ENCODE measurements at regions not wholly inside any gene's neighbourhood (a gene's known extent, or its start where the extent isn't known, plus 50 kb on each side); places are given as distances from the start of the nearest gene placed in this dataset.

GRCh38 chr3:72279068-72279604 lies 494.2 kb upstream of the PROK2 start:
- H3K23ac ChIP-seq (ENCODE audit: insufficient read length), result no peak overlapping the region
- ChIA-PET CTCF (ENCODE audit: partially characterized antibody) (interaction anchor here (1.0 kb wide), 1 partner anchor 14 kb away, joined by 3 read pairs; no protein-coding TSS in a partner anchor), POLR2A (ENCODE audit: partially characterized antibody) (interaction anchor here (1.3 kb wide), 1 partner anchor 8 kb away, joined by 3 read pairs; no protein-coding TSS in a partner anchor)
- H4K20me1 ChIP-seq (replicated peaks in 1 of 2; ENCODE audit: control insufficient read depth in 1 of 2, insufficient read depth in 2 of 2, low read length in 2 of 2), result no peaks in the 10 kb centered on the region
- no peaks in the 10 kb centered on the region for H3K27me3 ChIP-seq (replicated peaks in 1 of 4; ENCODE audit: control insufficient read depth in 3 of 4, extremely low read depth in 1 of 4, insufficient read depth in 3 of 4, low read length in 3 of 4)
- H2BK12ac ChIP-seq (ENCODE audit: low read depth, low read length), result no peak overlapping the region
- H3K9me3 ChIP-seq (ENCODE audit: insufficient read depth in 2 of 2, low read depth in 1 of 2, low read length in 1 of 2), result no peaks in the 10 kb centered on the region
- H3K9ac ChIP-seq (replicated peaks in 1 of 4; ENCODE audit: extremely low read depth in 1 of 4, low read depth in 3 of 4, low read length in 3 of 4), result no peak overlapping the region
- no peak overlapping the region for H3K56ac ChIP-seq (replicated peaks; ENCODE audit: insufficient read length, low read depth, low read length)
- no peak overlapping the region for H2BK5ac ChIP-seq (ENCODE audit: low read depth, low read length)
- no peak overlapping the region for H4K91ac ChIP-seq (replicated peaks; ENCODE audit: insufficient read length, low read length)
- no peak overlapping the region for H3K27ac ChIP-seq (ENCODE audit: low read depth, low read length)
- H3K36me3 ChIP-seq (ENCODE audit: control insufficient read depth in 2 of 4, insufficient read depth in 4 of 4, low read length in 3 of 4), result no peaks in the 10 kb centered on the region
- H4K8ac ChIP-seq (ENCODE audit: extremely low read depth, insufficient read depth, low read length), result no peak overlapping the region
- no peak overlapping the region for H2BK20ac ChIP-seq (ENCODE audit: low read length)
- H2BK120ac ChIP-seq (replicated peaks; ENCODE audit: low read depth, low read length), result no peak overlapping the region
- no peaks in the 10 kb centered on the region; a peak in 1 of 7 replicates for H3K4me1 ChIP-seq (replicated peaks in 1 of 4; ENCODE audit: control insufficient read depth in 3 of 4, insufficient read depth in 4 of 4, low read length in 3 of 4)
- H2BK15ac ChIP-seq (ENCODE audit: low read length), result no peak overlapping the region
- H4K5ac ChIP-seq (ENCODE audit: insufficient read length, low read depth, low read length), result no peak overlapping the region
- H3K23me2 ChIP-seq (ENCODE audit: low read depth, low read length), result no peaks in the 10 kb centered on the region; the same call in 1 of the 2 replicates
- no peaks in the 10 kb centered on the region for H3K79me1 ChIP-seq (ENCODE audit: low read depth, low read length)
- H3K4me3 ChIP-seq (ENCODE audit: extremely low read depth in 1 of 4, insufficient read depth in 2 of 4, low read depth in 3 of 4, low read length in 4 of 4), result no peak overlapping the region
- WGBS, 2 experiments (ENCODE audit: extremely low coverage in 1 of 2, insufficient coverage in 1 of 2, insufficient read length in 1 of 2, insufficient replicate concordance in 2 of 2, low coverage in 1 of 2, low lambda C conversion rate in 2 of 2, missing lambda C conversion rate in 1 of 2), result 80% methylated on average over 1 of the region's 3 CpGs; no CpG with 5 or more reads in 1 of the 2 experiments
- no peak for TF ChIP-seq TBP (IDR thresholded peaks at IDR 0.05; ENCODE audit: low read depth, low read length)
- TF ChIP-seq POLR2A (IDR thresholded peaks at IDR 0.05; ENCODE audit: control extremely low read depth in 1 of 2, low read depth in 2 of 2, low read length in 2 of 2), result no peak
- TF ChIP-seq RFX5 (IDR thresholded peaks at IDR 0.05; ENCODE audit: borderline replicate concordance, low read depth, low read length), result no peak
- TF ChIP-seq POU5F1 (IDR thresholded peaks at IDR 0.05; ENCODE audit: low read depth, low read length), result no peak
- no peak for TF ChIP-seq TCF12 (IDR thresholded peaks at IDR 0.05; ENCODE audit: low read depth, low read length)
- TF ChIP-seq CEBPB (IDR thresholded peaks at IDR 0.05; ENCODE audit: low read depth, low read length), result no peak
- no peak for TF ChIP-seq BCL11A (IDR thresholded peaks at IDR 0.05; ENCODE audit: low read depth in 2 of 2, low read length in 2 of 2)
- no peak overlapping the region for H3K14ac ChIP-seq (ENCODE audit: insufficient read length)
- no peak overlapping the region for H2AK5ac ChIP-seq (ENCODE audit: low read depth, low read length)
- no peak overlapping the region for H2AFZ ChIP-seq (ENCODE audit: low read length)
- no peak for DNase-seq (ENCODE audit: low read depth in 1 of 2, low spot score in 2 of 2)
- H3K18ac ChIP-seq (ENCODE audit: extremely low read depth, low read length), result no peak overlapping the region
- no peaks in the 10 kb centered on the region for H3K79me2 ChIP-seq (ENCODE audit: control insufficient read depth in 1 of 2, insufficient read depth in 2 of 2, low read length in 2 of 2)
- no peak overlapping the region for H3K4me2 ChIP-seq (ENCODE audit: insufficient read depth in 1 of 2, low read depth in 2 of 2, low read length in 2 of 2)
- FAIRE-seq, result no peak
- H3K4ac ChIP-seq (replicated peaks; ENCODE audit: insufficient read length, low read depth, low read length), result no peak overlapping the region

Measured in H1 (cell line).